MM.1S (cell line): ENCODE measurements at regions not wholly inside any gene's neighbourhood (a gene's known extent, or its start where the extent isn't known, plus 50 kb on each side); places are given as distances from the start of the nearest gene placed in this dataset.

Experiments
- DNase-seq: peaks from one replicate; pipeline ENCODE4 v3.0.0-alpha.2; 2015
- H2AFZ ChIP-seq: fragments of 300-600 bp; sonication (generic); 2 replicates; pipeline ENCODE4 v1.6.0; 2016; ENCODE audit warnings: antibody characterized with exemption, low read length
- H3F3A ChIP-seq: fragments of 300-600 bp; sonication (generic); 2 replicates; pipeline ENCODE4 v1.6.1; 2016; ENCODE audit warnings: mild to moderate bottlenecking, antibody characterized with exemption, low read length, moderate library complexity, mixed read lengths; ENCODE audit not compliant: insufficient read depth
- H3K27ac ChIP-seq: fragments of 300-600 bp; sonication (generic); 2 replicates; pipeline ENCODE4 v1.5.1; 2016; ENCODE audit warnings: mild to moderate bottlenecking, low read length
- H3K27me3 ChIP-seq: fragments of 300-600 bp; sonication (generic); replicated peaks from 2 replicates; pipeline ENCODE4 v1.6.0; 2016; ENCODE audit warnings: low read length; ENCODE audit not compliant: insufficient read depth
- H3K36me3 ChIP-seq: fragments of 300-600 bp; sonication (generic); replicated peaks from 2 replicates; pipeline ENCODE4 v1.6.1; 2016; ENCODE audit warnings: mild to moderate bottlenecking, low read length, mixed read lengths; ENCODE audit not compliant: insufficient read depth
- H3K4me1 ChIP-seq: fragments of 300-600 bp; sonication (generic); 2 replicates; pipeline ENCODE4 v1.6.1; 2016; ENCODE audit warnings: low read length, mixed read lengths
- H3K4me2 ChIP-seq: fragments of 300-600 bp; sonication (generic); 2 replicates; pipeline ENCODE4 v1.6.0; 2016; ENCODE audit warnings: low read depth, low read length
- H3K4me3 ChIP-seq: fragments of 300-600 bp; sonication (generic); 2 replicates; pipeline ENCODE4 v1.5.1; 2016; ENCODE audit warnings: low read length, mixed read lengths
- H3K79me2 ChIP-seq: fragments of 300-600 bp; sonication (generic); 2 replicates; pipeline ENCODE4 v1.6.1; 2016; ENCODE audit warnings: mixed run types, low read length, mixed read lengths
- H3K9ac ChIP-seq: fragments of 300-600 bp; sonication (generic); 2 replicates; pipeline ENCODE4 v1.6.1; 2016; ENCODE audit warnings: low read length, mixed read lengths
- H3K9me2 ChIP-seq: fragments of 300-600 bp; sonication (generic); replicated peaks from 2 replicates; pipeline ENCODE4 v1.6.1; 2016; ENCODE audit warnings: mild to moderate bottlenecking, low read length, mixed read lengths; ENCODE audit not compliant: insufficient read depth
- H3K9me3 ChIP-seq: fragments of 300-600 bp; sonication (generic); replicated peaks from 2 replicates; pipeline ENCODE4 v1.6.1; 2016; ENCODE audit warnings: mild to moderate bottlenecking, low read length, mixed read lengths; ENCODE audit not compliant: insufficient read depth
- H4K20me1 ChIP-seq: fragments of 300-600 bp; sonication (generic); 2 replicates; pipeline ENCODE4 v1.6.1; 2016; ENCODE audit warnings: mild to moderate bottlenecking, low read length, moderate library complexity, mixed read lengths; ENCODE audit not compliant: insufficient read depth
- EZH2 ChIP-seq: fragments of 300-600 bp; sonication (generic); optimal IDR thresholded peaks from 2 replicates; pipeline ENCODE3; 2017; ENCODE audit warnings: low read depth, mild to moderate bottlenecking, antibody characterized with exemption, low read length, mixed read lengths
- EZH2phosphoT487 ChIP-seq: fragments of 300-600 bp; sonication (generic); IDR thresholded peaks from 2 replicates; pipeline ENCODE4 v1.6.1; 2018; ENCODE audit warnings: antibody characterized with exemption, low read length
- TF ChIP-seq, protein P1 (sequence below): fragments of 300-600 bp; sonication (generic); IDR thresholded peaks from 2 replicates; pipeline ENCODE4 v1.5.1; 2016; ENCODE audit warnings: antibody characterized with exemption, low read length, mixed read lengths

DNA sequence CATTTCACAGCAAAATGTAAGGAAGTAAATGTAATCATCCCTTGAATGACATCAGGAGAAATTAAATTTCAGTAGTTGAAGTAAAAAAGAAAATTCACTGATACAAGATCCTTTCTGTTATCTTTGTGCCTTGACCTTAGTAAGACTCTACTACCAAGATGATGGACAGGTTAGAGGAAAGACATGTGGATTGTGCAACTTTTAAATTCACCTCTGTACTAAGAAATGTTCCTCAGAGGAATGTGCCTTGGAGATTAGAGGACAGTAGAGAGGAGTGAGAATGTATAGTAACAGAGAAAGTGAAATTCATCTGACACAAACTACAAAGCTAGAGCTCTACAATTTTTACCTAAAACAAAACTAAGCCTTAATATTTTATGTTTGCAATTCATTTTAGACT is 375.3 kb downstream of the PLOD2 start:
- Histone ChIP-seq H3K9me2 (no peaks in the 10 kb centered on the region), H3K79me2 (no peaks in the 10 kb centered on the region), H3K4me1 (no peaks in the 10 kb centered on the region), H3K9ac (no peak overlapping the region), H3K4me2 (no peak overlapping the region), H2AFZ (no peak overlapping the region), H3K27ac (no peak overlapping the region), H3F3A (no peaks in the 10 kb centered on the region), H3K4me3 (no peak overlapping the region), H3K27me3 (no peaks in the 10 kb centered on the region), H3K36me3 (no peaks in the 10 kb centered on the region), H4K20me1 (no peaks in the 10 kb centered on the region), H3K9me3 (no peaks in the 10 kb centered on the region)
- TF ChIP-seq EZH2phosphoT487 (no peak), EZH2 (no peak)
- TF ChIP-seq, protein P1, sequence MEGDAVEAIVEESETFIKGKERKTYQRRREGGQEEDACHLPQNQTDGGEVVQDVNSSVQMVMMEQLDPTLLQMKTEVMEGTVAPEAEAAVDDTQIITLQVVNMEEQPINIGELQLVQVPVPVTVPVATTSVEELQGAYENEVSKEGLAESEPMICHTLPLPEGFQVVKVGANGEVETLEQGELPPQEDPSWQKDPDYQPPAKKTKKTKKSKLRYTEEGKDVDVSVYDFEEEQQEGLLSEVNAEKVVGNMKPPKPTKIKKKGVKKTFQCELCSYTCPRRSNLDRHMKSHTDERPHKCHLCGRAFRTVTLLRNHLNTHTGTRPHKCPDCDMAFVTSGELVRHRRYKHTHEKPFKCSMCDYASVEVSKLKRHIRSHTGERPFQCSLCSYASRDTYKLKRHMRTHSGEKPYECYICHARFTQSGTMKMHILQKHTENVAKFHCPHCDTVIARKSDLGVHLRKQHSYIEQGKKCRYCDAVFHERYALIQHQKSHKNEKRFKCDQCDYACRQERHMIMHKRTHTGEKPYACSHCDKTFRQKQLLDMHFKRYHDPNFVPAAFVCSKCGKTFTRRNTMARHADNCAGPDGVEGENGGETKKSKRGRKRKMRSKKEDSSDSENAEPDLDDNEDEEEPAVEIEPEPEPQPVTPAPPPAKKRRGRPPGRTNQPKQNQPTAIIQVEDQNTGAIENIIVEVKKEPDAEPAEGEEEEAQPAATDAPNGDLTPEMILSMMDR = no peak
- DNase-seq = no peak

DNA sequence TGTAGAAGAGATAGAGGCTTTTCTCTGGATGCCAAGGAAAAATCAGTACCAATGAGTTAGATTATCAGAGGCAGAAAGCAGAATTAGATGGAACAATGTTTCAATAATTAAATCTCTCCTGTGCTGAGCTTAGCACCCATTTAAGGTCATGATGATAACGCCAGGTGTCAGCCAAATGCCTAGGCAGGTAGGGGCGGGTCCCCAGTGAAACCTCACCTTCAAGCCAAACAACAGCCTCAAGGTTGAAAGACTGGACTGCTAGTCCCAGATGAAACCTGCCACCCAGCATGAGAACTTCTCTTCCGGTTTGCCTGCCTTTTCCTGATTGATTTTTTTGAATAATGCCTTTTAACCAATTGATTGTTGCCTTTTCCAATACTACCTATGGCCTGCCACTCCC is 363.0 kb downstream of the PLOD2 start:
- Histone ChIP-seq H4K20me1 (no peaks in the 10 kb centered on the region), H3K4me1 (no peaks in the 10 kb centered on the region)

DNA sequence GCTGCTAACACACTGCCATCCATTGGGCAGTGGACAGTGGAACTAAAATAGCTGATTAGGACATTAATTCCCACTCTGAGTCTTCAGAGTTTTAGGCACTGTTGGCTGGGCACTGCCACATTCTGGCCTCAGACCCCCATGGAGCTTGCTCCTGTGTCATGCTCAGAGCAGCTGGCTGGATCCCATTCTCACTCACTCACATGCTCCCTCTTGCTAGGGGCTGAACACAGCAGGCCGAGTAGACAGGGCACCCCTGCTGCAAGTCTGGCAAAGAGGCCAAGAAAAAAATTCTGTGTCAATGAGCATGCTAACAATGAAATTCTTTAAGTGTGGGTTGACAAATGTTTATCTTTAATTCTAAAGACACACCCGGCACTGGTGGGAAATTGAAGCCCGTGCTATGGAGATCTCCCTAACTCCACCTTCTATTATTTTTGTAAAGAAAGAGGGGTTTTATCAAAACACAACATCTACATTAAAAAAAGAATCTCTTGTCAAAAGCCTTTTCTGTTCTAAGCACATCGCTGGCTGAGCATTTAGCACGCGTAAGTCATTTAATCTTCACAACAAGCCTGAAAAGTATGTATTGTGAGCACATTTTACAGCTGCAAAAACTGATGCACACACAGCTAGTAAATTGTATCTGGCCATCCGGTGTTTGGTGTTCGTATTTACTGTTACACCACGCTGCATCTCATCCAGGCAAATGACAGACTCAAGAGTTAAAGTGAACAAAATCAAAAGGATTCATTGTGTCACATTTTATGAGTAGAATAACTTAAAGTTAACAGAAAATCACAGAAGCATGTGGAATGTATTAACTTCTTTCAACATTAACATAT is 362.1 kb downstream of the PLOD2 start:
- TF ChIP-seq, protein P1 = no peak
- TF ChIP-seq EZH2phosphoT487 = no peak
- no peak for TF ChIP-seq EZH2
- no peak overlapping the region for H2AFZ ChIP-seq
- no peaks in the 10 kb centered on the region for H3K9me3 ChIP-seq

More for the DNA sequence above, 363.0 kb downstream of the PLOD2 start:
- TF ChIP-seq EZH2 (no peak), EZH2phosphoT487 (no peak)
- TF ChIP-seq, protein P1 = no peak
- Histone ChIP-seq H3K4me2 (no peak overlapping the region), H3K36me3 (no peaks in the 10 kb centered on the region), H3F3A (no peaks in the 10 kb centered on the region), H3K27me3 (no peaks in the 10 kb centered on the region), H3K9me2 (no peaks in the 10 kb centered on the region), H3K9me3 (no peaks in the 10 kb centered on the region), H3K9ac (no peak overlapping the region), H3K4me3 (no peak overlapping the region), H3K79me2 (no peaks in the 10 kb centered on the region), H3K27ac (no peak overlapping the region), H2AFZ (no peak overlapping the region)
- DNase-seq = no peak

More for the DNA sequence above, 362.1 kb downstream of the PLOD2 start:
- H3K4me1 ChIP-seq = no peaks in the 10 kb centered on the region
- no peak overlapping the region for H3K4me3 ChIP-seq
- no peaks in the 10 kb centered on the region for H4K20me1 ChIP-seq
- H3F3A ChIP-seq = no peaks in the 10 kb centered on the region
- no peaks in the 10 kb centered on the region for H3K79me2 ChIP-seq
- no peak overlapping the region for H3K27ac ChIP-seq
- H3K9ac ChIP-seq = no peak overlapping the region
- H3K27me3 ChIP-seq = no peaks in the 10 kb centered on the region
- no peaks in the 10 kb centered on the region for H3K9me2 ChIP-seq
- H3K4me2 ChIP-seq = no peak overlapping the region
- no peak for DNase-seq
- no peaks in the 10 kb centered on the region for H3K36me3 ChIP-seq
